NCI-H460 (cell line): ENCODE measurements at regions not wholly inside any gene's neighbourhood (a gene's known extent, or its start where the extent isn't known, plus 50 kb on each side); places are given as distances from the start of the nearest gene placed in this dataset.
"Not testable (repeated sequence)": the region's sequence is repeated elsewhere in the genome, so short reads cannot be mapped to it uniquely, and the experiment has no call there.

Source experiments
- DNase-seq: peaks from one replicate; pipeline ENCODE4 v3.0.0-alpha.2; 2016; ENCODE audit warnings: low read depth; ENCODE audit errors: extremely low read depth

- DNase-seq = no peak
Observed at GRCh38 chr5:163682234-163682633, 176.8 kb downstream of the MAT2B start.

- DNase-seq = no peak
Observed at GRCh38 chr5:163687414-163687813, 182.0 kb downstream of the MAT2B start.

- no peak for DNase-seq
Observed at GRCh38 chr5:163692091-163692490, 186.7 kb downstream of the MAT2B start.

- peak; percentile 73 for DNase-seq
Observed at GRCh38 chr5:163695830-163696578, 190.6 kb downstream of the MAT2B start.

GRCh38 chr5:163696579-163696887, 191.1 kb downstream of the MAT2B start:
- no peak for DNase-seq

- DNase-seq = no peak
Observed at GRCh38 chr5:163706053-163706771, 200.8 kb downstream of the MAT2B start.

- DNase-seq = no peak
Observed at GRCh38 chr5:163712011-163712410, 206.6 kb downstream of the MAT2B start.

- no peak for DNase-seq
Observed at GRCh38 chr5:163718272-163718671, 212.9 kb downstream of the MAT2B start.

- DNase-seq = no peak
Observed at GRCh38 chr5:163724305-163724704, 218.9 kb downstream of the MAT2B start.

GRCh38 chr5:163727028-163727427, 221.6 kb downstream of the MAT2B start:
- no peak for DNase-seq

- no peak for DNase-seq
Observed at GRCh38 chr5:163730206-163730756, 224.9 kb downstream of the MAT2B start.

- DNase-seq = no peak
Observed at GRCh38 chr5:163731256-163731655, 225.8 kb downstream of the MAT2B start.

GRCh38 chr5:163735069-163735468, 229.7 kb downstream of the MAT2B start:
- DNase-seq = no peak

- no peak for DNase-seq
Observed at GRCh38 chr5:163747586-163747985, 242.2 kb downstream of the MAT2B start.

- no peak for DNase-seq
Observed at GRCh38 chr5:163748934-163749333, 243.5 kb downstream of the MAT2B start.

- not testable (repeated sequence) for DNase-seq
Observed at GRCh38 chr5:163750415-163750814, 245.0 kb downstream of the MAT2B start.

GRCh38 chr5:163755505-163755904, 250.1 kb downstream of the MAT2B start:
- no peak for DNase-seq

GRCh38 chr5:163756170-163756569, 250.8 kb downstream of the MAT2B start:
- no peak for DNase-seq

GRCh38 chr5:163757344-163757743, 251.9 kb downstream of the MAT2B start:
- no peak for DNase-seq

GRCh38 chr5:163758283-163758711, 252.9 kb downstream of the MAT2B start:
- DNase-seq = no peak

GRCh38 chr5:163759000-163759704, 253.7 kb downstream of the MAT2B start:
- no peak for DNase-seq
